AG04450 (cell line): ENCODE measurements at regions not wholly inside any gene's neighbourhood (a gene's known extent, or its start where the extent isn't known, plus 50 kb on each side); places are given as distances from the start of the nearest gene placed in this dataset.

ENCODE experiments used
- CTCF ChIA-PET: fragments of 300-600, 350-600 bp; formaldehyde crosslinking; extraction: SDS; loops from one replicate; lab custom pipeline; 2022; ENCODE audit warnings: antibody characterized with exemption, inconsistent platforms; lab: Charles Lee
- POLR2A ChIA-PET: fragments of 350-600 bp; formaldehyde crosslinking; extraction: SDS; loops from one replicate; lab custom pipeline; 2021; ENCODE audit warnings: antibody characterized with exemption, inconsistent platforms; lab: Yijun Ruan, JAX
- DNase-seq: peaks from one replicate; pipeline ENCODE4 v3.0.0-alpha.2; 2011; ENCODE audit warnings: low read depth, low spot score
- H3K27ac ChIP-seq: one replicate; pipeline ENCODE4 v1.5.1; 2012; ENCODE audit warnings: low read depth, low read length, control low read depth
- H3K27me3 ChIP-seq: one replicate; pipeline ENCODE4 v1.6.0; 2012; ENCODE audit warnings: low read length; ENCODE audit not compliant: control insufficient read depth, insufficient read depth
- H3K4me3 ChIP-seq: 2 replicates; pipeline ENCODE4 v1.5.1; 2011; ENCODE audit warnings: mild to moderate bottlenecking, low read depth, low read length, control low read depth
- H3K9me3 ChIP-seq: 2 replicates; pipeline ENCODE4 v1.5.1; 2012; ENCODE audit warnings: low read length; ENCODE audit not compliant: control insufficient read depth, insufficient read depth
- CTCF ChIP-seq: IDR thresholded peaks from 2 replicates; pipeline ENCODE4 v1.5.1; 2011; ENCODE audit warnings: low read depth, low read length, control low read depth, inconsistent platforms

DNA sequence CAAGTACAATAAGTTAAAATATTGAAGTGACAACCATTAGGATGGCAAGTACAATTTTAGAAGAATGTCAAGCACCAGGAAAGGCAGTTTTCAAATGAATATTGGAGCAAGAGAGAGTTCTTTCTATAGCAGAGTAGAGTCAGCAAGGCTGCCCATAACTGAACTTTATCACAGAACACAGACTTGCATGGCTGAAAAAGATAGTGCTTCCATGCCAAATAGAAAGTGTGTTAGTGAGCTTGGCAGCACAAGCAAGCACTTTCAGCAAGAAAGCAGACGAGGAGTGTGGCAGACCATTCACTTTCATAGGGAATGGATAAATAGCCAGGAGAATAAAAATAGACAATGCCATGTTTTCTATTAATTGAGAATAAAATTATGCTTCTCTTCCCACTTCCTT, 647.0 kb upstream of the MGAT4C start:
- H3K9me3 ChIP-seq = no peaks in the 10 kb centered on the region
- H3K27me3 ChIP-seq = no peaks in the 10 kb centered on the region
- ChIA-PET CTCF (interaction anchor here (3.6 kb wide), 1 partner anchor 12 kb away, joined by 20 read pairs; no protein-coding TSS in a partner anchor), POLR2A (no interaction called here)
- no peak for DNase-seq
- H3K27ac ChIP-seq = no peak overlapping the region
- no peak overlapping the region for H3K4me3 ChIP-seq
- no peak for TF ChIP-seq CTCF

DNA sequence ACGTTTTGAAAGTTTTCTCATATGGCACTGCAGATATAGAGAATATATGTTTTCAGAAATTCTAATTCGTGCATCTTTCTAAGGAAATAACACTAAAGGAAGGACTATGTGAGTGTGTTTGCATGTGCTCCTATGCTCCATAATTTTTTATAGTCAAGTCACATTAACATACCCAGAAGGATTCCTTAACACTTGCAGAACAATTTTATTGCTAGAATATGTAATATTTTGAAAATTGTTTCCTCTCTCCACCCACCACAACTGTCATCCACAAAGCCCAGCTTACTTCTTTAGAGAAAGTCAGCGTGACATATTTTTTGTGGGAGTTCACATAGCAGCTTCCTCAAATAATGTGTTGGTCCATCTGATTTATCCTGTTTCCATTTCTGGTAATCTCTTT, 604.6 kb upstream of the MGAT4C start:
- Histone ChIP-seq H3K4me3 (no peak overlapping the region), H3K27me3 (no peaks in the 10 kb centered on the region), H3K9me3 (no peaks in the 10 kb centered on the region), H3K27ac (no peak overlapping the region)
- CTCF ChIA-PET = no interaction called here
- POLR2A ChIA-PET = no interaction called here
- no peak for TF ChIP-seq CTCF
- DNase-seq = no peak

DNA sequence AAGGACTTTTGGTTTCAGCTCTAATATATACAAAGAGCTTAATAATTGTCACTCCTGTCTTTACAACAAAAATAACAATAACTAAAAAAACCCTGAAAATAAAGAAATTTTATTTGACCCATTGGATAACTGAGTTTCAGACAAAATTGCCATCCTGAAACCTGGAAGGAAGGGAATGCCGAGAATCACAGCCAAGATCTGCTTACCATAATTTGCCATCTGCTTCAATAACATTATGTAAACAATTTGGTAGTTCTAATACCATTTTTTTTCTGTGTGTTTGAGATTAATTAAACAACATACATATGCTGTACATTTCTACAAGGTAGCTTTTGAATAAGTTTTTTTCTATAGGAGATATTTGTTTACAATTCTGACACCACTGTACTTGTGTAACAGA, 596.3 kb upstream of the MGAT4C start:
- no peak overlapping the region for H3K4me3 ChIP-seq
- CTCF ChIA-PET = no interaction called here
- POLR2A ChIA-PET = no interaction called here
- no peak for TF ChIP-seq CTCF
- no peaks in the 10 kb centered on the region for H3K27me3 ChIP-seq
- no peak for DNase-seq
- H3K27ac ChIP-seq = no peak overlapping the region
- H3K9me3 ChIP-seq = no peaks in the 10 kb centered on the region

GRCh38 chr12:86838711-86839110, 582.5 kb upstream of the MGAT4C start:
- Histone ChIP-seq H3K9me3 (no peaks in the 10 kb centered on the region), H3K4me3 (no peak overlapping the region), H3K27ac (no peak overlapping the region), H3K27me3 (no peaks in the 10 kb centered on the region)
- no peak for TF ChIP-seq CTCF
- ChIA-PET CTCF (interaction anchor here (0.7 kb wide), 1 partner anchor 1010 kb away, joined by 3 read pairs; no protein-coding TSS in a partner anchor), POLR2A (no interaction called here)
- no peak for DNase-seq

GRCh38 chr12:86838260-86838659, 582.1 kb upstream of the MGAT4C start:
- H3K27me3 ChIP-seq = no peaks in the 10 kb centered on the region
- CTCF ChIA-PET = no interaction called here
- no peak overlapping the region for H3K4me3 ChIP-seq
- no peaks in the 10 kb centered on the region for H3K9me3 ChIP-seq
- no peak for DNase-seq
- POLR2A ChIA-PET = no interaction called here
- H3K27ac ChIP-seq = no peak overlapping the region
- TF ChIP-seq CTCF = no peak
